DND-41 (cell line): ENCODE measurements at regions not wholly inside any gene's neighbourhood (a gene's known extent, or its start where the extent isn't known, plus 50 kb on each side); places are given as distances from the start of the nearest gene placed in this dataset.

Experiments used
- CTCF ChIP-seq: IDR thresholded peaks from 2 replicates; pipeline ENCODE4 v1.5.1; 2012; ENCODE audit warnings: borderline replicate concordance, low read length, moderate library complexity, mild to moderate bottlenecking; ENCODE audit not compliant: poor library complexity, severe bottlenecking; ENCODE audit errors: extremely low read depth
- EZH2 ChIP-seq: IDR thresholded peaks from 3 replicates; pipeline ENCODE4 v1.6.1; 2012; ENCODE audit warnings: borderline replicate concordance, low read depth, mild to moderate bottlenecking, moderate library complexity, low read length, inconsistent platforms; ENCODE audit not compliant: severe bottlenecking

DNA sequence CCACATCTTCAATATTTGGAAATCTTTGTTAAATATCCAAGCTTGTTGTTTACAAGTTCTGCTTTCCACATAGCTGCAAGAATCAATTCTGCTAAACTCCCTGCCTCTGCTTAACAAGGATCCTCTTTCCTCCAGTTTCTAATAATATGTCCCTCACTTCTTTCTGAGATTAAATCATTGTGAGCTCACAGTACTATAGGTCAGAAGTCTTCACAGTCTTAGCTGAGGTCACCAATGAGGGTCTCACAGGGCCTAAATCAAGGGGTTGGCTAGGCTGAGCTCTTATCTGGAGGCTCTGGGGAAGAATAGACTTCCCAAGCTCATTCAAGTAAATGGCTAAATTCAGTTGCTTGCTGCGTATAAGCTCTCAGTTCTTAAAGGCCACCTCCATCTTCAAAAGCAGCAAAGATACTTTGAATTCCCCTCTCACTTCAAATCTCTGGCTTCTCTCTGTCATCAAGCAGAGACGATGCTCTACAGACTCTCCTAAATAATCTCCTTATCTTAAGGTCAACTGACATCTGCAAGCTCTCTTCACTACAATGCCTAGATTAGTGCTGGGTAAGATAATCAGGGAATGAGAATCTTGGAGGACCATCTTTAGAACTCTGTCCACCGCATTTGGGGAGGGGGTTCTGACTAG, 175.3 kb downstream of the PLPPR4 start:
- TF ChIP-seq CTCF (no peak), EZH2 (no peak)
